HG02623 (cell line): ENCODE measurements at regions not wholly inside any gene's neighbourhood (a gene's known extent, or its start where the extent isn't known, plus 50 kb on each side); places are given as distances from the start of the nearest gene placed in this dataset.

Source experiments
- ATAC-seq: cut with Tn5 transposase; IDR thresholded peaks from one replicate; pipeline ENCODE4 v1.9.1; 2021; ENCODE audit warnings: moderate library complexity; ENCODE audit not compliant: unreplicated experiment

- ATAC-seq, result no peak
Measured at GRCh38 chr17:79186406-79186805, 111.8 kb downstream of the ENGASE start.

- no peak for ATAC-seq
Measured at GRCh38 chr17:79185671-79186070, 111.0 kb downstream of the ENGASE start.

GRCh38 chr17:79184219-79184618 is 109.6 kb downstream of the ENGASE start:
- ATAC-seq, result no peak

GRCh38 chr17:79183293-79184158 is 108.9 kb downstream of the ENGASE start:
- ATAC-seq, result no peak

GRCh38 chr17:79183043-79183292 is 108.3 kb downstream of the ENGASE start:
- ATAC-seq, result no peak

- no peak for ATAC-seq
Measured at GRCh38 chr17:79182176-79183042, 107.8 kb downstream of the ENGASE start.

GRCh38 chr17:79180358-79181005 is 105.9 kb downstream of the ENGASE start:
- ATAC-seq, result no peak

- ATAC-seq, result no peak
Measured at GRCh38 chr17:79179334-79179733, 104.7 kb downstream of the ENGASE start.

- no peak for ATAC-seq
Measured at GRCh38 chr17:79177877-79178276, 103.3 kb downstream of the ENGASE start.

GRCh38 chr17:79176792-79177601 is 102.4 kb downstream of the ENGASE start:
- no peak for ATAC-seq

GRCh38 chr17:79174905-79175856 is 100.6 kb downstream of the ENGASE start:
- no peak for ATAC-seq

- no peak for ATAC-seq
Measured at GRCh38 chr17:79174193-79174765, 99.7 kb downstream of the ENGASE start.

GRCh38 chr17:79171188-79171587 is 96.6 kb downstream of the ENGASE start:
- ATAC-seq, result no peak

GRCh38 chr17:79169861-79170260 is 95.2 kb downstream of the ENGASE start:
- no peak for ATAC-seq

- no peak for ATAC-seq
Measured at GRCh38 chr17:79169366-79169765, 94.7 kb downstream of the ENGASE start.

GRCh38 chr17:79168486-79169055 is 93.9 kb downstream of the ENGASE start:
- no peak for ATAC-seq

GRCh38 chr17:79167486-79167885 is 92.9 kb downstream of the ENGASE start:
- no peak for ATAC-seq

GRCh38 chr17:79165756-79166473 is 91.3 kb downstream of the ENGASE start:
- ATAC-seq, result no peak
